HG03575 (cell line): ENCODE measurements at regions not wholly inside any gene's neighbourhood (a gene's known extent, or its start where the extent isn't known, plus 50 kb on each side); places are given as distances from the start of the nearest gene placed in this dataset.
"Not testable (repeated sequence)": the region's sequence is repeated elsewhere in the genome, so short reads cannot be mapped to it uniquely, and the experiment has no call there.

ENCODE experiments used
- ATAC-seq: cut with Tn5 transposase; IDR thresholded peaks from one replicate; pipeline ENCODE4 v1.9.1; 2021; ENCODE audit not compliant: unreplicated experiment, insufficient number of reproducible peaks, low FRiP score; ENCODE audit errors: extremely low read depth

- no peak for ATAC-seq
These were observed 333.5 kb downstream of the FBXW7 start for GRCh38 chr4:152202415-152202814.

- no peak for ATAC-seq
These were observed 335.2 kb downstream of the FBXW7 start for GRCh38 chr4:152200511-152201333.

- ATAC-seq: no peak
These were observed 338.7 kb downstream of the FBXW7 start for GRCh38 chr4:152197211-152197610.

GRCh38 chr4:152195888-152196287 is 340.0 kb downstream of the FBXW7 start:
- no peak for ATAC-seq

DNA sequence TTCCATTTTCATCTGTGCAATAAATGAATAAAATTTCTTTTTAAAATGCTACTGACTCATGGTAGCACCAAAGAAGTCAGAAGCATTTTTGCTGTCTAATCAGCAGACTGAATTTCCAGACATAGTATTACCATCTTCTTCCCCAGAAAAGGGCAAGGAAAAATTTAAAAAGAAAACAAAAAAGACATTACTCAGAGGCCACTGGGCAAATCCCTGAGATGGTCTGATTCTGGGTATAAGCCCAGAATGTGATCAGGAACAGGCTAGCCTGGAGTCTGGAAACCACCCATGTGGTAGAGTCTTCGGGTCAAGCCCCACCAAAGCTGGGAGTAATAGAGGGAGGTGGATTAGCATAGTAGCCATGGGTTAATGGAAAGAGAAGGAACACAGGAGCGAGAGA is 342.8 kb downstream of the FBXW7 start:
- ATAC-seq: no peak

DNA sequence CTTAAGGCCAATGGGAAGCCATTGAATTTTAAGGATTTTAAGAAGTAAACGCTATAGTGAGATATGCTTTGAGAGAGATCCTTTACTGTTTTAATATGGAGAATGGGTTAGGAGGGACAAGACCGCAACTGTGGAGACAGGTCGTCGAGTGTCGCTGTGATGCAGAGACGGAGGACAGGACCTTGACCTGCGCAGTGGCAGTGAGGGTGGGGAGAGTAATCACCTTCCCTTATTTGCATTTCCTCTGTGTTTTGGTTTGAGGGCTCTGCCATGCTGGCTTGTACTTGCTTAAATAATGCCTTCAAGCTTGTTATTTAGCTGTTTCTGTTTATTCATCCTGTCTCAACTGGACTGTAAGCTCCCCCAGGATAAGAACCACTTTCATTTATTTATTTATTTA is 345.0 kb downstream of the FBXW7 start:
- ATAC-seq: no peak

DNA sequence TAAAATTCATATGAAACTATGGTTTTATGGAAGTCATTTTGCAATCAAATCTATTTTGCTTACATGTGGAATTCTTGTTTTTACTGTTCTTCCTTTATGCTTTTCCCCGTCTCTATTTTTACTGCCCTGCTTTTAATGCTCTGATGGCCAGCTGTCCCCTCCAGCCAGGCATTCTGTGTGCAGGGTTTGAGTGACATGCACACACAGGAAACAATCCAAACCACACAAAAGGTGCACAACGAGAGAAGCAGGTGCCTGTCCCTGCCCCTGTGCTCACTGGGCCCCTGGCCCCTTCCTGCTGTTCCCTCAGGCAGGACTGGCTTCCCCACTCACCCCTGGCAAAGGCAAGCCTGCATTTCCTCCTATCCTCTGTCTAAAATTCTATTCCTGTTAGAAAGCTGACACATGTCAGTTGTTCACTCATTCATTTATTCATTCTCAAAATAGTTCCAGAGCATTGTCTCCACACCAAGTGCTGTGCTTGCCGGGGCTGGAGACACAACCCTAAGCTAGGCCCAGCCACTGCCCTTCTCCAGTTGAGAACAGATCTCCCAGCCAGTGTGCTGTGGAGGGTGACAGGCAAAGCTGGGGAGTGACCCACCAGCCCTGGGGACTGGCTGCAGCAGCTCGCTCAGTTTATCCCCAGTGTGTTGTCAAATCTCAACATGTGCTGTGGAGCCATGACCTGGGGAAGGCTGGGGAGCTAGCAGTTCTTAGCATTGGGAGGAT is 346.3 kb downstream of the FBXW7 start:
- ATAC-seq: peak; percentile 46

DNA sequence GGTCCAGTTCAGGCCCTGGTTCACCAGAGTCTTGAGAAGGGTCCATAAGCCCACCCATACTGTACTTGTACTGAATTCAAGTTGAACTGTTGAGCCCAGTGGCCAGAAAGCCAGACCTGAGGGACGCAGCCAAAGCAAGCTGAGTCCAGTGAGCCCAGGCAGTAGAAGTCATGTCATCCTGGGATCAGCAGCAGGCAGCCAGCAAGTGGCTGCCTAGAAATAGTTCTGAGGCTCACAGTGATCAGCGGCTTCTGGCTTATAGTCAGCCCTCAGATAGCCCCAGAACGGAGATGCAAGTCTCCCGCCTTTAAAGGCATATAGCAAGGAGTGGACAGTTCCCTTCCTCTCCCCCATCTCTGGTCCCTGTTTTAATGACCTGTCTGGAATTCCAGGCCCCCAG is 347.1 kb downstream of the FBXW7 start:
- ATAC-seq: no peak

- no peak for ATAC-seq
These were observed 348.2 kb downstream of the FBXW7 start for GRCh38 chr4:152187693-152188092.

DNA sequence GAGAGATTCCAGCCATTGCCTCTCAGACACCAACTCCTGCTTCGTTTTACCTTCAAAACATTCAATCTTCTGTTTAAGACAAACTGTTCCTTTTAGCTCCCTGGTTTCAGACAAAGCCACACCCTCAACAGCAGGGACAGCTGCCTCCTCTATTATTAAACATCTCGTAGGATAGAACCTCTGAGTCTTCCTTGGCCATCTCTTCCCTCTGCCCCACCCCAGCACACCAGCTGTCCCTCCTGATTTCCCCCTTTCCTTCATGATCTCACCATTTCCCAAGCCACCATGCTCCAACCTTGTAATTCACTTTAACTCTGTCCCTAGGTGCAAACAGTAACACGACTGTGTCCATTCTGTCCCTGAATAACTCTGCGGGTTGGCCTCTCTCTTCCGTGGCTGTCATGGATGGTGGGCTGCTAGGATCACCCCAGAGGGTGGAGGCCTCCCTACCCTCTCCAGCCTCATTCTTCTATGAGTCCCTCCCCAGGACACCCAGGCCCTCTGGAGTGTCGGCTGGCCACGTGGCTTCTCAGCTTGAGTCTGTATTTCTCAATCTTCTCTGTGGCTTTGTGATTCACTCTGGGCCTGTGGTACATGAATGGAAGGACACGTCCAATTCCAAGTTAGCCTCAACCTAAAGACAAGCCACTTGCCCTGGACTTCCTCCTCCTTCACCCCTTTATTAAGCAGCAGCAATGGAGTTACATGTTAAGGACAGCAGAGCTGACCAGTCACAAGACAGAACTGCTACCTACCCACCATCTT is 349.9 kb downstream of the FBXW7 start:
- no peak for ATAC-seq

GRCh38 chr4:152181150-152181549 is 354.7 kb downstream of the FBXW7 start:
- no peak for ATAC-seq

- ATAC-seq: no peak
These were observed 355.5 kb downstream of the FBXW7 start for GRCh38 chr4:152180369-152180768.

DNA sequence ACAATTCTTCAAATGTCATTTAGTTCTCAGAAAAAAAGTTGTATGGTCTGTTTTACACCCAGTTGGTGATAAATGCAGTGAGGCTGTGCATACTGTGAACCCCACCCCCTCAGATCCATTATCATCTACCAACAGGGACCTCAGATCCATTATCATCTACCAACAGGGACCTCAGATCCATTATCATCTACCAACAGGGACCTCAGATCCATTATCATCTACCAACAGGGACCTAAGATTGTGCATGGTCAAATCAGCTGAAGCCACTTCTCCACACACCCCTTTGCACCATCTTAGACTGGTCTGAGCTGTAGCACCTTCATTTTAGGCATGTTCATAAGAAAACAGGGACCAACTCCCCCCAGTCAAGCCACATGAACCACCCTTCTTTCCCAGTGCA is 358.4 kb downstream of the FBXW7 start:
- ATAC-seq: not testable (repeated sequence)

DNA sequence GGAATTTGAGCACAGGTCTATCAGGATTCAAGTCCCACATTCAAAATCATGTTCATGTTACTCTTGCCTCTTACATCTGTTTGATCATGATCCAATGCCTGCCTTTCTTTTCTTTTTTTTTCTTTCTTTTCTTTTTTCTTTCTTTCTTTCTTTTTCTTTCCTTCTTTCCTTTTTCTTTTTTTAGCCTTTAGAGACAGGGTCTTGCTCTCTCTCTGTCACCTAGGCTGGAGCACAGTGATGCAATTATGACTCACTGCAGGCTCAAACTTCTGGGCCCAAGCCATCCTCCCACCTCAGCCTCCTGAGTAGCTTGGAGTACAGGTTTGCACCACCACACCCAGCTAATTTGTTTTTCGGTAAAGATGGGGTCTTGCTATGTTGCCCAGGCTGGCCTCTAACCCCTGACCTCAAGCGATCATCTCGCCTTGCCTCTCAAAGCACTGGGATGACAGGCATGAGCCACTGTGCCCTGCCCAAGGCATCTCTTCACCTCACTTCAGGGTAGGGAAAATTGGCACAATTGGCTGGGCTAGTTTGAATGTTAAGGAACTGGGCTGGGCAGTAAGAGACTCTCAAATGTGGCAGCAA is 359.2 kb downstream of the FBXW7 start:
- no peak for ATAC-seq

- ATAC-seq: no peak
These were observed 360.3 kb downstream of the FBXW7 start for GRCh38 chr4:152175586-152175985.

GRCh38 chr4:152172146-152172545 is 363.7 kb downstream of the FBXW7 start:
- no peak for ATAC-seq

DNA sequence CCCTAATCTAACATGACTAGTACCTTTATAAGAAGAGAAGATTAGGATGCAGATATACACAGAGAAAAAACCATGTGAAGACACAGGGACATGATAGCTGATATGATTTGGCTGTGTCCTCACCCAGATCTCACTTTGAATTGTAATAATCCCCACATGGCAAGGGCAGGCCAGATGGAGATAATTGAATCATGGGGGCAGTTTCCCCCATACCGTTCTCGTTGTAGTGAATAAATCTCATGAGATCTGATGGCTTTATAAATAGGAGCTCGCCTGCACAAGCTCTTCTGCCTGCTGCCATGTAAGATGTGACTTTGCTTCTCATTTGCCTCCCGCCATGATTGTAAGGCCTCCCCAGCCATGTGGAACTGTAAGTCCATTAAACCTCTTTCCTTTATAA is 364.3 kb downstream of the FBXW7 start:
- ATAC-seq: no peak

- no peak for ATAC-seq
These were observed 366.2 kb downstream of the FBXW7 start for GRCh38 chr4:152169683-152170082.

GRCh38 chr4:152168987-152169616 is 366.8 kb downstream of the FBXW7 start:
- no peak for ATAC-seq
